Central memory CD4-positive, alpha-beta T cell (primary cell): ENCODE measurements at regions not wholly inside any gene's neighbourhood (a gene's known extent, or its start where the extent isn't known, plus 50 kb on each side); places are given as distances from the start of the nearest gene placed in this dataset.
"Not testable (repeated sequence)": the region's sequence is repeated elsewhere in the genome, so short reads cannot be mapped to it uniquely, and the experiment has no call there.

Experiments used
- DNase-seq: peaks from one replicate; pipeline ENCODE4 v3.0.0; 2022

GRCh38 chr9:26220367-26220766, 542.1 kb upstream of the TUSC1 start:
- DNase-seq = no peak

- DNase-seq = no peak
Observed at GRCh38 chr9:26219961-26220360, 541.7 kb upstream of the TUSC1 start.

GRCh38 chr9:26216702-26217101, 538.5 kb upstream of the TUSC1 start:
- DNase-seq = no peak

GRCh38 chr9:26214713-26215444, 536.6 kb upstream of the TUSC1 start:
- not testable (repeated sequence) for DNase-seq

GRCh38 chr9:26210338-26210851, 532.2 kb upstream of the TUSC1 start:
- DNase-seq = no peak

GRCh38 chr9:26205261-26205660, 527.0 kb upstream of the TUSC1 start:
- no peak for DNase-seq

- DNase-seq = no peak
Observed at GRCh38 chr9:26193237-26193636, 515.0 kb upstream of the TUSC1 start.

GRCh38 chr9:26191711-26192110, 513.5 kb upstream of the TUSC1 start:
- DNase-seq = no peak

- no peak for DNase-seq
Observed at GRCh38 chr9:26181836-26182235, 503.6 kb upstream of the TUSC1 start.

- no peak for DNase-seq
Observed at GRCh38 chr9:26176628-26177027, 498.4 kb upstream of the TUSC1 start.

- no peak for DNase-seq
Observed at GRCh38 chr9:26175264-26175663, 497.0 kb upstream of the TUSC1 start.

- no peak for DNase-seq
Observed at GRCh38 chr9:26172301-26172700, 494.1 kb upstream of the TUSC1 start.

GRCh38 chr9:26171691-26172090, 493.4 kb upstream of the TUSC1 start:
- DNase-seq = no peak

- no peak for DNase-seq
Observed at GRCh38 chr9:26170190-26170589, 491.9 kb upstream of the TUSC1 start.

- DNase-seq = no peak
Observed at GRCh38 chr9:26169708-26170107, 491.5 kb upstream of the TUSC1 start.

- no peak for DNase-seq
Observed at GRCh38 chr9:26166537-26166936, 488.3 kb upstream of the TUSC1 start.

- DNase-seq = no peak
Observed at GRCh38 chr9:26165426-26165825, 487.2 kb upstream of the TUSC1 start.

GRCh38 chr9:26163931-26164330, 485.7 kb upstream of the TUSC1 start:
- no peak for DNase-seq

GRCh38 chr9:26159575-26160392, 481.5 kb upstream of the TUSC1 start:
- DNase-seq = no peak

- DNase-seq = no peak
Observed at GRCh38 chr9:26158631-26159150, 480.4 kb upstream of the TUSC1 start.

GRCh38 chr9:26157411-26157810, 479.2 kb upstream of the TUSC1 start:
- DNase-seq = no peak

GRCh38 chr9:26152350-26152749, 474.1 kb upstream of the TUSC1 start:
- no peak for DNase-seq

GRCh38 chr9:26148128-26148527, 469.9 kb upstream of the TUSC1 start:
- DNase-seq = no peak

GRCh38 chr9:26145938-26146337, 467.7 kb upstream of the TUSC1 start:
- no peak for DNase-seq
